DND-41 (cell line): ENCODE measurements at regions not wholly inside any gene's neighbourhood (a gene's known extent, or its start where the extent isn't known, plus 50 kb on each side); places are given as distances from the start of the nearest gene placed in this dataset.

Experiments used
- CTCF ChIP-seq: IDR thresholded peaks from 2 replicates; pipeline ENCODE4 v1.5.1; 2012; ENCODE audit warnings: borderline replicate concordance, low read length, moderate library complexity, mild to moderate bottlenecking; ENCODE audit not compliant: poor library complexity, severe bottlenecking; ENCODE audit errors: extremely low read depth
- EZH2 ChIP-seq: IDR thresholded peaks from 3 replicates; pipeline ENCODE4 v1.6.1; 2012; ENCODE audit warnings: borderline replicate concordance, low read depth, mild to moderate bottlenecking, moderate library complexity, low read length, inconsistent platforms; ENCODE audit not compliant: severe bottlenecking

DNA sequence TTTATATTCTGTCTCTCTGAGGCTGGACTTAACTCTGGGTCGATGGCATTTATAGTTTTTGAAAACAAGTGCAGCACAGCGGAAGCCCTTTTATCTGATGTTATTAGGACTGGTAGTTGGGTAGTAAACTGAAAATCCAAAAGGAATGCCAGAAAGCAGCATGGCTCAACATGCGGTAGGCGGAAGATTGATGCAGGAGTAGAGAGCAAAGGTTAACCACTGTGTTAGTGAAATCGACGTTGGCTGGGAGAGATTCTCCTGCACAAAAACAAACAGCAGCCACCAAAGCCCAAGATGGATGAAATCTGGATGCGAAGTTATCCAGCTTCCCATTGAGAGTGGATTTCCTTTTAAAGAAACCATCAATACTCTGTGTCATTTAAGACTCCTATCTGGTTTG lies 54.5 kb upstream of the EMX2 start:
- TF ChIP-seq CTCF (no peak), EZH2 (no peak)
